GM23248 (cell line): ENCODE measurements at regions not wholly inside any gene's neighbourhood (a gene's known extent, or its start where the extent isn't known, plus 50 kb on each side); places are given as distances from the start of the nearest gene placed in this dataset.
"Not testable (repeated sequence)": the region's sequence is repeated elsewhere in the genome, so short reads cannot be mapped to it uniquely, and the experiment has no call there.

Experiments
- DNase-seq: peaks from one replicate; pipeline ENCODE4 v3.0.0-alpha.2; 2015
- H2AFZ ChIP-seq: fragments of 200-600 bp; sonication (generic); 2 replicates; pipeline ENCODE4 v1.6.1; 2016; ENCODE audit warnings: antibody characterized with exemption
- H3F3A ChIP-seq: fragments of 200-600 bp; sonication (generic); 2 replicates; pipeline ENCODE4 v1.6.1; 2016; ENCODE audit warnings: mild to moderate bottlenecking, antibody characterized with exemption, mixed run types; ENCODE audit not compliant: insufficient read depth
- H3K27ac ChIP-seq: fragments of 200-600 bp; sonication (generic); 2 replicates; pipeline ENCODE4 v1.5.1; 2016; ENCODE audit warnings: mild to moderate bottlenecking
- H3K27me3 ChIP-seq: fragments of 200-600 bp; sonication (generic); replicated peaks from 2 replicates; pipeline ENCODE4 v1.6.1; 2016; ENCODE audit warnings: mild to moderate bottlenecking; ENCODE audit not compliant: insufficient read depth
- H3K36me3 ChIP-seq: fragments of 200-600 bp; sonication (generic); 2 replicates; pipeline ENCODE4 v1.6.1; 2016; ENCODE audit warnings: low read depth, mild to moderate bottlenecking
- H3K4me1 ChIP-seq: fragments of 200-600 bp; sonication (generic); 2 replicates; pipeline ENCODE4 v1.6.1; 2016; ENCODE audit warnings: mild to moderate bottlenecking; ENCODE audit not compliant: insufficient read depth
- H3K4me2 ChIP-seq: fragments of 200-600 bp; sonication (generic); one replicate; pipeline ENCODE4 v1.6.1; 2016; ENCODE audit warnings: mild to moderate bottlenecking; ENCODE audit not compliant: unreplicated experiment
- H3K4me3 ChIP-seq: fragments of 200-600 bp; sonication (generic); 2 replicates; pipeline ENCODE4 v1.5.1; 2016; ENCODE audit warnings: mild to moderate bottlenecking
- H3K79me2 ChIP-seq: fragments of 200-600 bp; sonication (generic); 2 replicates; pipeline ENCODE4 v1.6.1; 2016; ENCODE audit warnings: mild to moderate bottlenecking; ENCODE audit not compliant: insufficient read depth
- H3K9ac ChIP-seq: fragments of 200-600 bp; sonication (generic); 2 replicates; pipeline ENCODE4 v1.6.1; 2016; ENCODE audit warnings: mild to moderate bottlenecking
- H3K9me2 ChIP-seq: fragments of 200-600 bp; sonication (generic); 2 replicates; pipeline ENCODE4 v1.6.1; 2016; ENCODE audit warnings: mixed run types, mild to moderate bottlenecking, moderate library complexity; ENCODE audit not compliant: insufficient read depth
- H3K9me3 ChIP-seq: fragments of 200-600 bp; sonication (generic); one replicate; pipeline ENCODE4 v1.6.1; 2017; ENCODE audit warnings: low read depth
- H4K20me1 ChIP-seq: fragments of 200-600 bp; sonication (generic); 2 replicates; pipeline ENCODE4 v1.6.0; 2016; ENCODE audit not compliant: insufficient read depth
- EZH2 ChIP-seq: fragments of 200-600 bp; sonication (generic); IDR thresholded peaks from 2 replicates; pipeline ENCODE4 v1.6.1; 2018; ENCODE audit warnings: antibody characterized with exemption, mild to moderate bottlenecking; ENCODE audit not compliant: insufficient read depth, poor library complexity, severe bottlenecking
- EZH2phosphoT487 ChIP-seq: fragments of 200-600 bp; sonication (generic); IDR thresholded peaks from 2 replicates; pipeline ENCODE4 v1.6.1; 2018; ENCODE audit warnings: antibody characterized with exemption, moderate library complexity, mild to moderate bottlenecking, low read depth; ENCODE audit not compliant: insufficient read depth
- WGBS, 2 experiments: methylation state at CpG; one replicate each; pipeline ENCODE4 v1.1.6; 2015 to 2017; ENCODE audit warnings: low lambda C conversion rate in 2 of 2, low coverage in 1 of 2; ENCODE audit errors: missing lambda C conversion rate in 2 of 2; 5-methylcytosine and 5-hydroxymethylcytosine counted together
- in situ Hi-C: fragments of 300-500 bp; cut with MboI; formaldehyde crosslinking; loops from 2 replicates; pipeline ENCODE4 v1.15.0; 2020

- Histone ChIP-seq H3K4me1 (no peaks in the 10 kb centered on the region), H2AFZ (no peak overlapping the region), H3K4me3 (no peak overlapping the region), H3K9me2 (no peaks in the 10 kb centered on the region), H3F3A (no peaks in the 10 kb centered on the region), H3K9ac (no peak overlapping the region), H3K27me3 (no peaks in the 10 kb centered on the region), H3K79me2 (no peaks in the 10 kb centered on the region), H3K27ac (no peak overlapping the region), H3K9me3 (no peaks in the 10 kb centered on the region), H4K20me1 (no peaks in the 10 kb centered on the region), H3K36me3 (peaks cover 8% of the 10 kb centered on the region; the same call in 1 of the 2 replicates), H3K4me2 (no peak overlapping the region)
- 85 to 89% methylated on average over 7 of the region's 7 CpGs for WGBS, 2 experiments
- DNase-seq = no peak
- TF ChIP-seq EZH2 = no peak
- no peak for TF ChIP-seq EZH2phosphoT487
- in situ Hi-C loops = loop anchor here (25.0 kb wide), 2 partner anchors 342 to 867 kb away; partner anchors contain the start of genes SWT1 and TRMT1L
Measured at GRCh38 chr1:184820218-184820750, 65.6 kb upstream of the EDEM3 start.

GRCh38 chr1:184818646-184819045 is 64.0 kb upstream of the EDEM3 start:
- H3K27me3 ChIP-seq = no peaks in the 10 kb centered on the region
- H3K4me2 ChIP-seq = no peak overlapping the region
- H3K9ac ChIP-seq = no peak overlapping the region
- no peak for DNase-seq
- no peaks in the 10 kb centered on the region for H3K79me2 ChIP-seq
- H4K20me1 ChIP-seq = no peaks in the 10 kb centered on the region
- no peaks in the 10 kb centered on the region for H3K9me3 ChIP-seq
- no peaks in the 10 kb centered on the region for H3F3A ChIP-seq
- no peak overlapping the region for H2AFZ ChIP-seq
- H3K36me3 ChIP-seq = peaks cover 8% of the 10 kb centered on the region; the same call in 1 of the 2 replicates
- TF ChIP-seq EZH2 (no peak), EZH2phosphoT487 (no peak)
- WGBS, 2 experiments = 91 to 92% methylated on average over 4 to 7 of the region's 7 CpGs
- in situ Hi-C loops = loop anchor here (25.0 kb wide), 2 partner anchors 344 to 869 kb away; partner anchors contain the start of genes SWT1 and TRMT1L
- no peaks in the 10 kb centered on the region for H3K9me2 ChIP-seq
- H3K4me3 ChIP-seq = no peak overlapping the region
- H3K4me1 ChIP-seq = no peaks in the 10 kb centered on the region
- no peak overlapping the region for H3K27ac ChIP-seq

GRCh38 chr1:184817003-184817402 is 62.3 kb upstream of the EDEM3 start:
- WGBS, 2 experiments = 36 to 40% methylated on average over 2 of the region's 2 CpGs
- not testable (repeated sequence) for H3K9ac ChIP-seq, DNase-seq, H3K4me3 ChIP-seq, H3K4me1 ChIP-seq, H3F3A ChIP-seq, H4K20me1 ChIP-seq, H3K9me3 ChIP-seq, H3K36me3 ChIP-seq, H3K9me2 ChIP-seq, H3K27me3 ChIP-seq, H3K79me2 ChIP-seq, H3K27ac ChIP-seq, H2AFZ ChIP-seq, H3K4me2 ChIP-seq
- in situ Hi-C loops = loop anchor here (25.0 kb wide), 2 partner anchors 345 to 870 kb away; partner anchors contain the start of genes SWT1 and TRMT1L

GRCh38 chr1:184813528-184814089 is 59.0 kb upstream of the EDEM3 start:
- no peak overlapping the region for H2AFZ ChIP-seq
- TF ChIP-seq EZH2phosphoT487 (no peak), EZH2 (no peak)
- no peak overlapping the region for H3K27ac ChIP-seq
- WGBS, 2 experiments = 70 to 73% methylated on average over 2 of the region's 2 CpGs
- H4K20me1 ChIP-seq = no peaks in the 10 kb centered on the region
- in situ Hi-C loops = loop anchor here (25.0 kb wide), 2 partner anchors 349 to 874 kb away; partner anchors contain the start of genes SWT1 and TRMT1L
- no peaks in the 10 kb centered on the region for H3F3A ChIP-seq
- H3K4me2 ChIP-seq = no peak overlapping the region
- H3K4me3 ChIP-seq = no peak overlapping the region
- H3K79me2 ChIP-seq = no peaks in the 10 kb centered on the region
- H3K36me3 ChIP-seq = no peaks in the 10 kb centered on the region
- H3K4me1 ChIP-seq = no peaks in the 10 kb centered on the region
- no peaks in the 10 kb centered on the region for H3K27me3 ChIP-seq
- no peaks in the 10 kb centered on the region for H3K9me3 ChIP-seq
- no peaks in the 10 kb centered on the region for H3K9me2 ChIP-seq
- DNase-seq = no peak
- H3K9ac ChIP-seq = no peak overlapping the region
